Pancreas (tissue), 10 donors: ENCODE measurements at regions not wholly inside any gene's neighbourhood (a gene's known extent, or its start where the extent isn't known, plus 50 kb on each side); places are given as distances from the start of the nearest gene placed in this dataset.

ENCODE experiments used
- ATAC-seq, 4 donors: fragments of 200-7000 bp; cut with Tn5 transposase; one replicate each; pipeline versions ENCODE4 v1.8.0 to v1.9.1; 2020; ENCODE audit warnings: mild to moderate bottlenecking in 4 of 4, moderate library complexity in 4 of 4
- DNase-seq, 6 donors: peaks; one replicate each; pipeline ENCODE4 v3.0.0-alpha.2; 2020
- FAIRE-seq: peaks from 2 replicates; lab custom pipeline; 2012; peaks lifted over from hg19 to GRCh38; lab: Jason Lieb, UNC
- H3K27ac ChIP-seq, 4 donors: fragments of 200-600 bp; sonication (generic); 1 replicate in 3 of 4; 2 replicates in 1 of 4; pipeline versions ENCODE4 v1.5.0 to v1.8.0; 2020
- H3K27me3 ChIP-seq, 4 donors: fragments of 200-600 bp; one replicate each; pipeline ENCODE4 v1.8.0; 2021
- H3K36me3 ChIP-seq, 3 donors: fragments of 200-600 bp; sonication (generic) in 1 of 3; one replicate each; pipeline versions ENCODE4 v1.5.0 to v1.8.0; 2020 to 2021
- H3K4me1 ChIP-seq, 3 donors: fragments of 200-600 bp; one replicate each; pipeline ENCODE4 v1.8.0; 2021
- H3K4me3 ChIP-seq, 4 donors: fragments of 200-600 bp; sonication (generic) in 2 of 4; one replicate each; pipeline versions ENCODE4 v1.5.0 to v1.8.0; 2020 to 2021
- H3K9me3 ChIP-seq, 4 donors: fragments of 200-600 bp; one replicate each; pipeline ENCODE4 v1.8.0; 2021
- WGBS, 2 donors: extraction: QIAGEN DNeasy Blood & Tissue Kit; methylation state at CpG; one replicate each; pipeline ENCODE4 v1.1.7; 2013; 5-methylcytosine and 5-hydroxymethylcytosine counted together
- intact Hi-C, 3 donors: fragments of 100-400 bp; cut with DNase I; formaldehyde crosslinking; loops; one replicate each; pipeline versions ENCODE4 v1.11.1 to v1.14.2; 2022
- TF ChIP-seq, protein P1 (sequence below), 4 donors: fragments of 200-600 bp; sonication (generic) in 3 of 4; IDR thresholded peaks; one replicate each; pipeline versions ENCODE4 v1.5.0 to v1.8.0; 2021; ENCODE audit warnings: antibody characterized with exemption in 4 of 4
- donor health status: healthy with polysubstance abuse.
- donor health status: DM: no; HTN: no; CAD: no; lungs with moderate emphysema.
- donor health status: DM: no; HTN: no; CAD: no.
- donor health status: control.
- donor health status: control.
- donor health status: Bipolar disorder and iron deficiency.
- donor health status: DM: yes; HTN: yes; CAD: no.
- donor health status: DM: no; HTN: no; CAD: no.
- donor health status: DM: no; HTN: no; CAD: no.
- donor health status: DM: yes; HTN: yes; CAD: no.

DNA sequence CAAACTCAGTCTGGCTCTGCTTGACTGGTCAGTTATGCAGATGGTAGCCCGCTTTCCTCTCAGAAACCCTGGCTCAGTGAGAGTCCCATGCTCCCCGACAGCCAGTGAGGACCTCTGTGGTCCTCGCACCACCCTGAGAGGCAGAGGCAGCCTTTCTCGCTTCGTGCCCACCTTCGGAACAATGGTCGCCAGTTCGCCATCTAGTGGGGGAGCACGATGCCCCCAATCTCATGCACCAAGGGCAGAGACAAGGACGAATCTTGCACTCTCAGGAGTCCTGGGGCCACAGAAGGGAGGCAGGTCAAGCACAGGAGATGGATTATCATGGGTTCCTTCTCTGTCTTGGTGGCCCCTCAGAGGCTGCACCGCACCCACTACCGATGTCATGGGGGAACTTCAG is 75.2 kb downstream of the RHCG start:
- Histone ChIP-seq H3K4me3 (no peak overlapping the region), H3K9me3 (no peaks in the 10 kb centered on the region), H3K27me3 (peaks cover 0 to 10% (median 0%) of the 10 kb centered on the region in 4 donors), H3K4me1 (peaks cover 0 to 5% (median 0%) of the 10 kb centered on the region in 3 donors), H3K27ac (no peak overlapping the region), H3K36me3 (no peaks in the 10 kb centered on the region)
- DNase-seq, result no peak
- no peak for ATAC-seq
- intact Hi-C loops, result loop anchor here in 2 of 3 donors (5.0 to 10.0 kb wide), 2 partner anchors 59 to 206 kb away; no protein-coding TSS in a partner anchor
- 48 to 50% methylated on average over 12 of the region's 12 CpGs for WGBS, 2 donors
- TF ChIP-seq, protein P1, sequence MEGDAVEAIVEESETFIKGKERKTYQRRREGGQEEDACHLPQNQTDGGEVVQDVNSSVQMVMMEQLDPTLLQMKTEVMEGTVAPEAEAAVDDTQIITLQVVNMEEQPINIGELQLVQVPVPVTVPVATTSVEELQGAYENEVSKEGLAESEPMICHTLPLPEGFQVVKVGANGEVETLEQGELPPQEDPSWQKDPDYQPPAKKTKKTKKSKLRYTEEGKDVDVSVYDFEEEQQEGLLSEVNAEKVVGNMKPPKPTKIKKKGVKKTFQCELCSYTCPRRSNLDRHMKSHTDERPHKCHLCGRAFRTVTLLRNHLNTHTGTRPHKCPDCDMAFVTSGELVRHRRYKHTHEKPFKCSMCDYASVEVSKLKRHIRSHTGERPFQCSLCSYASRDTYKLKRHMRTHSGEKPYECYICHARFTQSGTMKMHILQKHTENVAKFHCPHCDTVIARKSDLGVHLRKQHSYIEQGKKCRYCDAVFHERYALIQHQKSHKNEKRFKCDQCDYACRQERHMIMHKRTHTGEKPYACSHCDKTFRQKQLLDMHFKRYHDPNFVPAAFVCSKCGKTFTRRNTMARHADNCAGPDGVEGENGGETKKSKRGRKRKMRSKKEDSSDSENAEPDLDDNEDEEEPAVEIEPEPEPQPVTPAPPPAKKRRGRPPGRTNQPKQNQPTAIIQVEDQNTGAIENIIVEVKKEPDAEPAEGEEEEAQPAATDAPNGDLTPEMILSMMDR (IDR thresholded peaks at IDR 0.05), result no peak
- FAIRE-seq, result no peak

- peak in 5 of 6 donors; percentile 45 to 79 (median 65) for DNase-seq
- no peak for FAIRE-seq
- ATAC-seq, result peak in 3 of 4 donors; percentile 63 to 70 (median 66)
- TF ChIP-seq, protein P1 (IDR thresholded peaks at IDR 0.05), result no peak
- Histone ChIP-seq H3K36me3 (no peaks in the 10 kb centered on the region), H3K9me3 (no peaks in the 10 kb centered on the region), H3K27me3 (peaks cover 0 to 13% (median 0%) of the 10 kb centered on the region in 4 donors), H3K4me3 (no peak overlapping the region), H3K27ac (no peak overlapping the region), H3K4me1 (peaks cover 0 to 7% (median 0%) of the 10 kb centered on the region in 3 donors)
- 14 to 17% methylated on average over 17 of the region's 17 CpGs for WGBS, 2 donors
- intact Hi-C loops, result no loop called here
Observed at GRCh38 chr15:89419370-89419984, 76.9 kb downstream of the RHCG start.

GRCh38 chr15:89417206-89417725 is 79.1 kb downstream of the RHCG start:
- Histone ChIP-seq H3K9me3 (no peaks in the 10 kb centered on the region), H3K4me1 (peaks cover 0 to 7% (median 0%) of the 10 kb centered on the region in 3 donors), H3K27ac (no peak overlapping the region), H3K4me3 (no peak overlapping the region), H3K36me3 (no peaks in the 10 kb centered on the region), H3K27me3 (peaks cover 0 to 22% (median 0%) of the 10 kb centered on the region in 4 donors)
- WGBS, 2 donors, result 33 to 44% methylated on average over 22 of the region's 22 CpGs
- intact Hi-C loops, result no loop called here
- TF ChIP-seq, protein P1 (IDR thresholded peaks at IDR 0.05), result no peak
- no peak for FAIRE-seq
- DNase-seq, result peak in 1 of 6 donors; percentile 50
- no peak for ATAC-seq

DNA sequence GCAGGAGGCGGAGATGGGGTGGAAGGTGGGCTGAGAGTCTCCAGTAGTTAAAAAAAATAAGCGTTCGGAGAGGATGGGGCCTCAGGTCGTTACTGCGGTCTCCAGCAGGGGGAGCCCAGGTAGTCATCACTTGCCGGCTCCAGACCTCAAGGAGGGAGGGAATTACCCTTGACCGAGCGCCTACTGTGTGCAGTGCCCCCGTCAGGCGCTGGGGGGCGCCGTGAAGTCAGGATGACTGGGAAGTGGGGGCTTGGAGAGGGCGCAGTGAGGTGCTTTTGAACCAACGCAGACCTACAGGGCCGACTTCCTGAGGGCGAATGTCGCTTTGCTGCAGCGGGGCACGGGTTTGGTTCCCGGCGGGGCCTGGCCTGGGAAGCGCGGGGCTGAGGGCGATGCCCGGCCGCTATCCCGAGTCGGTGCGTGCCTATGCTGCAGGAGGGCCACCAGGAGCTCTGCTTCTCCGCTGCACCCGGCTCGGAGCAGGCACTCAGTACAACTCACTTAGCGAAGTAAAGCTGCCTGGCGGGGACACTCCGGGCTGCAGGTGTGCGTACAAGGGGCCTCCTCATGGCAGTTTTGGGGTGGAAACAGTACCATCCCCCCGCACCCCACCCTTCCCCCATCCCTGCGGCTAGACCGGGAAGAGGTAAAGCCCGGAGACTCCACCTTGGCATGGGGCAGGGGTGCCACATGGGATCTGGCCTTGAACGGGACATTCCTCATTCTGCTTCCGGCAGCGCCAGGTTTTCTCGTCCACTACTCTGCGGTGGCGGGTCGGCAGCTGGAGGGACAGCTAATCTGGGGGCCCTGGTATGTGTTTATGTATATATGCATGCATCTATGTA is 79.8 kb downstream of the RHCG start:
- H3K27me3 ChIP-seq, result peaks cover 0 to 29% (median 0%) of the 10 kb centered on the region in 4 donors
- intact Hi-C loops, result no loop called here

More for the DNA sequence above, 79.8 kb downstream of the RHCG start:
- no peaks in the 10 kb centered on the region for H3K36me3 ChIP-seq
- peak overlapping the region in 1 of 4 donors; percentile 13 for H3K4me3 ChIP-seq
- no peak overlapping the region for H3K27ac ChIP-seq
- FAIRE-seq (no peak), ATAC-seq (peak; percentile 77 to 93 (median 88)), DNase-seq (peak; percentile 48 to 84 (median 73))
- WGBS, 2 donors, result 4 to 5% methylated on average over 47 of the region's 47 CpGs
- H3K9me3 ChIP-seq, result no peaks in the 10 kb centered on the region
- H3K4me1 ChIP-seq, result peaks cover 0 to 7% (median 0%) of the 10 kb centered on the region in 3 donors
- TF ChIP-seq, protein P1 (IDR thresholded peaks at IDR 0.05), result peak; percentile 58 to 66 (median 60)
